ENCODE measurements at regions not wholly inside any gene's neighbourhood (a gene's known extent, or its start where the extent isn't known, plus 50 kb on each side); places are given as distances from the start of the nearest gene placed in this dataset.

- no peak for TF ChIP-seq POLR2A (IDR thresholded peaks at IDR 0.05)
- TF ChIP-seq, protein P1, sequence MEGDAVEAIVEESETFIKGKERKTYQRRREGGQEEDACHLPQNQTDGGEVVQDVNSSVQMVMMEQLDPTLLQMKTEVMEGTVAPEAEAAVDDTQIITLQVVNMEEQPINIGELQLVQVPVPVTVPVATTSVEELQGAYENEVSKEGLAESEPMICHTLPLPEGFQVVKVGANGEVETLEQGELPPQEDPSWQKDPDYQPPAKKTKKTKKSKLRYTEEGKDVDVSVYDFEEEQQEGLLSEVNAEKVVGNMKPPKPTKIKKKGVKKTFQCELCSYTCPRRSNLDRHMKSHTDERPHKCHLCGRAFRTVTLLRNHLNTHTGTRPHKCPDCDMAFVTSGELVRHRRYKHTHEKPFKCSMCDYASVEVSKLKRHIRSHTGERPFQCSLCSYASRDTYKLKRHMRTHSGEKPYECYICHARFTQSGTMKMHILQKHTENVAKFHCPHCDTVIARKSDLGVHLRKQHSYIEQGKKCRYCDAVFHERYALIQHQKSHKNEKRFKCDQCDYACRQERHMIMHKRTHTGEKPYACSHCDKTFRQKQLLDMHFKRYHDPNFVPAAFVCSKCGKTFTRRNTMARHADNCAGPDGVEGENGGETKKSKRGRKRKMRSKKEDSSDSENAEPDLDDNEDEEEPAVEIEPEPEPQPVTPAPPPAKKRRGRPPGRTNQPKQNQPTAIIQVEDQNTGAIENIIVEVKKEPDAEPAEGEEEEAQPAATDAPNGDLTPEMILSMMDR (IDR thresholded peaks at IDR 0.05), result no peak
- 21 to 33% (median 25%) methylated on average over 4 of the region's 4 CpGs for WGBS, 4 donors
Measured at GRCh38 chr3:137343283-137343682, 385.5 kb downstream of the IL20RB start.

DNA sequence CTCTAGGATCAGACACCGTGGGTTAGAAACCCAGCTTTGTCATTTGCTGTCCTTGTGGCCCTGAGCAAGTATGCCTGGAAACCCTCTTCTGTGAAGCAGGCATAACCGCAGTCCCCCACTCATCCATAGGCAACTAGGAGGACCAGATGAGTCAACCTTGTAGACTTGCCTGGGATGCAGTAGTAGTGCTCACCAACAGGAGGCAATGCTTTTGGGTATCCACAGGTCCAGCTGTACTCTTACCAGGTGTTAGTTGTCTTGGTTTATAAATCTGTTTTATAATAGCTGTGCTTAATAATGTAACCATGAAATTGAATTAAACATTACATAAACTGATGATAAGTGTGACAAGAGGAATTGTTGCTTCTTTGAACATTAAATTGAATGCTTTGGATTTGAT lies 389.3 kb downstream of the IL20RB start:
- no peak for TF ChIP-seq POLR2A (IDR thresholded peaks at IDR 0.05)
- TF ChIP-seq, protein P1 (IDR thresholded peaks at IDR 0.05), result no peak
- DNase-seq, result no peak
- ATAC-seq, result no peak
- intact Hi-C loops (cut with DNase I), result no loop called here
- H3K27me3 ChIP-seq, result no peaks in the 10 kb centered on the region
- WGBS, 4 donors, result 81 to 87% (median 85%) methylated on average over 2 of the region's 2 CpGs
- H3K9me3 ChIP-seq, result no peaks in the 10 kb centered on the region
- H3K27ac ChIP-seq, result no peak overlapping the region
- H3K36me3 ChIP-seq, result no peaks in the 10 kb centered on the region
- no peak overlapping the region for H3K4me3 ChIP-seq
- H3K4me1 ChIP-seq, result no peaks in the 10 kb centered on the region

More at GRCh38 chr3:137343283-137343682, 385.5 kb downstream of the IL20RB start:
- DNase-seq (no peak), ATAC-seq (no peak)
- Histone ChIP-seq H3K27me3 (no peaks in the 10 kb centered on the region), H3K27ac (no peak overlapping the region), H3K4me3 (no peak overlapping the region), H3K36me3 (no peaks in the 10 kb centered on the region), H3K4me1 (no peaks in the 10 kb centered on the region), H3K9me3 (peaks cover 0 to 18% (median 0%) of the 10 kb centered on the region in 12 donors)
- intact Hi-C loops (cut with DNase I), result no loop called here

GRCh38 chr3:137347817-137348368 lies 390.1 kb downstream of the IL20RB start:
- no peaks in the 10 kb centered on the region for H3K4me1 ChIP-seq
- H3K4me3 ChIP-seq, result no peak overlapping the region
- intact Hi-C loops (cut with DNase I), result no loop called here
- ATAC-seq (no peak), DNase-seq (no peak)
- no peaks in the 10 kb centered on the region for H3K36me3 ChIP-seq
- H3K9me3 ChIP-seq, result no peaks in the 10 kb centered on the region
- 16 to 29% (median 25%) methylated on average over 1 of the region's 1 CpG for WGBS, 4 donors
- H3K27ac ChIP-seq, result no peak overlapping the region
- TF ChIP-seq, protein P1 (IDR thresholded peaks at IDR 0.05), result no peak
- no peak for TF ChIP-seq POLR2A (IDR thresholded peaks at IDR 0.05)
- no peaks in the 10 kb centered on the region for H3K27me3 ChIP-seq

GRCh38 chr3:137348936-137349335 lies 391.2 kb downstream of the IL20RB start:
- DNase-seq (no peak), ATAC-seq (no peak)
- TF ChIP-seq, protein P1 (IDR thresholded peaks at IDR 0.05), result no peak
- TF ChIP-seq POLR2A (IDR thresholded peaks at IDR 0.05), result no peak
- Histone ChIP-seq H3K4me1 (no peaks in the 10 kb centered on the region), H3K36me3 (no peaks in the 10 kb centered on the region), H3K27ac (no peak overlapping the region), H3K4me3 (no peak overlapping the region), H3K27me3 (no peaks in the 10 kb centered on the region), H3K9me3 (peaks cover 0 to 2% (median 0%) of the 10 kb centered on the region in 12 donors)
- WGBS, 4 donors, result 72 to 76% (median 73%) methylated on average over 4 to 7 of the region's 7 CpGs
- intact Hi-C loops (cut with DNase I), result no loop called here
